Hepatocyte (in vitro differentiated cells): ENCODE measurements at regions not wholly inside any gene's neighbourhood (a gene's known extent, or its start where the extent isn't known, plus 50 kb on each side); places are given as distances from the start of the nearest gene placed in this dataset.

Experiments used
- DNase-seq: peaks from one replicate; pipeline ENCODE4 v3.0.0-alpha.2; 2016; ENCODE audit warnings: low spot score
- H2AFZ ChIP-seq: fragments of 200-600 bp; sonication (generic); 2 replicates; pipeline ENCODE4 v1.6.0; 2016; ENCODE audit warnings: antibody characterized with exemption, mild to moderate bottlenecking
- H3K27ac ChIP-seq: fragments of 200-600 bp; sonication (generic); 2 replicates; pipeline ENCODE4 v1.5.1; 2016; ENCODE audit warnings: mild to moderate bottlenecking
- H3K27me3 ChIP-seq: fragments of 200-600 bp; sonication (generic); 2 replicates; pipeline ENCODE4 v1.6.1; 2016
- H3K36me3 ChIP-seq: fragments of 200-600 bp; sonication (generic); replicated peaks from 2 replicates; pipeline ENCODE4 v1.5.1; 2016; ENCODE audit warnings: low read depth; ENCODE audit not compliant: insufficient read depth
- H3K4me1 ChIP-seq: fragments of 200-600 bp; sonication (generic); 2 replicates; pipeline ENCODE4 v1.5.1; 2016; ENCODE audit warnings: mild to moderate bottlenecking, moderate library complexity; ENCODE audit not compliant: insufficient read depth
- H3K4me2 ChIP-seq: fragments of 200-600 bp; sonication (generic); 2 replicates; pipeline ENCODE4 v1.6.0; 2016
- H3K4me3 ChIP-seq: fragments of 200-600 bp; sonication (generic); 2 replicates; pipeline ENCODE4 v1.5.1; 2016; ENCODE audit warnings: mild to moderate bottlenecking
- H3K79me2 ChIP-seq: fragments of 200-600 bp; sonication (generic); 2 replicates; pipeline ENCODE4 v1.6.0; 2017; ENCODE audit warnings: mild to moderate bottlenecking
- H3K9me2 ChIP-seq: fragments of 200-600 bp; sonication (generic); replicated peaks from 2 replicates; pipeline ENCODE4 v1.6.0; 2017; ENCODE audit warnings: mild to moderate bottlenecking; ENCODE audit not compliant: insufficient read depth
- H3K9me3 ChIP-seq: fragments of 200-600 bp; sonication (generic); 2 replicates; pipeline ENCODE4 v1.5.1; 2016; ENCODE audit warnings: low read depth, mild to moderate bottlenecking
- H4K20me1 ChIP-seq: fragments of 200-600 bp; sonication (generic); 2 replicates; pipeline ENCODE4 v1.6.0; 2016; ENCODE audit warnings: mild to moderate bottlenecking; ENCODE audit not compliant: insufficient read depth, poor library complexity, severe bottlenecking
- EZH2 ChIP-seq: fragments of 200-600 bp; sonication (generic); IDR thresholded peaks from 2 replicates; pipeline ENCODE4 v1.6.1; 2016; ENCODE audit warnings: antibody characterized with exemption, mild to moderate bottlenecking, borderline replicate concordance
- EZH2phosphoT487 ChIP-seq: fragments of 200-600 bp; sonication (generic); IDR thresholded peaks from one replicate; pipeline ENCODE4 v1.6.1; 2018; ENCODE audit warnings: antibody characterized with exemption, mild to moderate bottlenecking, low read depth, moderate library complexity; ENCODE audit not compliant: unreplicated experiment, severe bottlenecking
- WGBS: methylation state at CpG from one replicate; pipeline ENCODE4 v1.1.6; 2016; ENCODE audit warnings: low lambda C conversion rate; ENCODE audit errors: missing lambda C conversion rate; 5-methylcytosine and 5-hydroxymethylcytosine counted together
- TF ChIP-seq, protein P1 (sequence below): fragments of 200-600 bp; sonication (generic); IDR thresholded peaks from 2 replicates; pipeline ENCODE4 v1.5.1; 2016; ENCODE audit warnings: antibody characterized with exemption, mild to moderate bottlenecking; ENCODE audit not compliant: poor library complexity

DNA sequence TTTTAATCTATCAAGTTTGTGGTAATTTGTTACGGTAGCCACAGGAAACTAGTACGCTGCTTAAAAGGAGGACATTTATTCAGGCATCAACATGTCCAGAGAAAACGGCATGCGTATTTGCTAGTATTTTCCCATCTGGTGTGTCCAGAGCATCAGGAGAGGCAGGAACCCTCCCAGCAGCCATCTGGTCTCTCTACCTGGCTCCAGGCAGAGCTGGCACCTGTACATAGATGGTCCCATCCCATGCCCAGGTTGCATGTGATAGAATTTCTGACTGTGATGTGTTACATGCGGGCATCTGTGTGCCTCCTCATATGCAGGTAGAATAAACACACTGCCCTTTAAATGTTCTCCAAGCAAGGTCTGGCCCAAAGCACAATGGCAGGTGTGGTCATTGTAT, 57.9 kb upstream of the PAGE1 start:
- WGBS, result 84% methylated on average over 5 of the region's 5 CpGs
- Histone ChIP-seq H3K9me2 (no peaks in the 10 kb centered on the region), H3K9me3 (no peaks in the 10 kb centered on the region), H4K20me1 (no peaks in the 10 kb centered on the region), H3K36me3 (no peaks in the 10 kb centered on the region), H2AFZ (no peak overlapping the region), H3K4me1 (no peaks in the 10 kb centered on the region), H3K27ac (no peak overlapping the region), H3K4me2 (no peak overlapping the region), H3K4me3 (no peak overlapping the region), H3K27me3 (no peaks in the 10 kb centered on the region), H3K79me2 (no peaks in the 10 kb centered on the region)
- no peak for TF ChIP-seq EZH2phosphoT487
- no peak for TF ChIP-seq EZH2
- no peak for DNase-seq

DNA sequence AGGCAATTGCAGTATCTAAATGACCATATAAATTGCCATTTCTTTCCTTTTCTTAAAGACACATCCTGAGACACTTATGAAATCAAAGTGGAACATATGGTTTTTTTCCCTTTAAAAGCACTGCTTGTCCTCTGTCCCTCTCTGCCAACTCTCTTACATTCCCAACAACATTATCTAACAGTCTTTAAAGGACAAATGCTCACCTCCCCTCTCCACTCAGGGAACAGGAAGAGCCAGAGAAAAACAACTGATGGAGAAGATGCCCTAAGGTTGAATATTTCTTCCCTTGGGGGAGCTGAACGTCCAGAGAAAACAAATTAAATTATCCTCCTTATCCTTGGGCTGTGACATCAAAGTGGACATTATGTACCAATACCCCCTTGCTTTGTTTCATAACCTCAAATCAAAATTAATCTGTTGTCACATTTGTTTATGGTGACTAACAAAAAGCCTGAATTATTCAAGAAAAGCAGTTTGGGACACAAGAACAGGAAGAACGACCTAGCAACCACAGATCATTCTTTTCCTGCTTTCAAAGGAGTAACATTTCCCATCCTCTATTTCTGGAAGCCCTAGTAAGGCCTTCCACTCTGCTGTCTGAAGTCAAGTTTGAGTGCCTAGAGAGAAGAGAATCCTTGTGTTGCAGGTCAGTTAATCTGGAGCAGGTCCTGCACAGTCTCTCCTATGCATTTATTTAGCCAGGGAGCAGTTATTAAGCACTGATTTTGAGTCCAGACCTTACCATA, 52.6 kb upstream of the PAGE1 start:
- H3K9me3 ChIP-seq, result no peaks in the 10 kb centered on the region
- no peak overlapping the region for H3K27ac ChIP-seq
- no peaks in the 10 kb centered on the region for H4K20me1 ChIP-seq
- DNase-seq, result no peak
- H3K9me2 ChIP-seq, result no peaks in the 10 kb centered on the region
- H3K36me3 ChIP-seq, result no peaks in the 10 kb centered on the region
- no peak overlapping the region for H3K4me3 ChIP-seq
- H2AFZ ChIP-seq, result no peak overlapping the region
- H3K4me2 ChIP-seq, result no peak overlapping the region
- no peak for TF ChIP-seq EZH2phosphoT487
- no peak for TF ChIP-seq EZH2
- TF ChIP-seq, protein P1, sequence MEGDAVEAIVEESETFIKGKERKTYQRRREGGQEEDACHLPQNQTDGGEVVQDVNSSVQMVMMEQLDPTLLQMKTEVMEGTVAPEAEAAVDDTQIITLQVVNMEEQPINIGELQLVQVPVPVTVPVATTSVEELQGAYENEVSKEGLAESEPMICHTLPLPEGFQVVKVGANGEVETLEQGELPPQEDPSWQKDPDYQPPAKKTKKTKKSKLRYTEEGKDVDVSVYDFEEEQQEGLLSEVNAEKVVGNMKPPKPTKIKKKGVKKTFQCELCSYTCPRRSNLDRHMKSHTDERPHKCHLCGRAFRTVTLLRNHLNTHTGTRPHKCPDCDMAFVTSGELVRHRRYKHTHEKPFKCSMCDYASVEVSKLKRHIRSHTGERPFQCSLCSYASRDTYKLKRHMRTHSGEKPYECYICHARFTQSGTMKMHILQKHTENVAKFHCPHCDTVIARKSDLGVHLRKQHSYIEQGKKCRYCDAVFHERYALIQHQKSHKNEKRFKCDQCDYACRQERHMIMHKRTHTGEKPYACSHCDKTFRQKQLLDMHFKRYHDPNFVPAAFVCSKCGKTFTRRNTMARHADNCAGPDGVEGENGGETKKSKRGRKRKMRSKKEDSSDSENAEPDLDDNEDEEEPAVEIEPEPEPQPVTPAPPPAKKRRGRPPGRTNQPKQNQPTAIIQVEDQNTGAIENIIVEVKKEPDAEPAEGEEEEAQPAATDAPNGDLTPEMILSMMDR, result no peak
- H3K27me3 ChIP-seq, result no peaks in the 10 kb centered on the region
- WGBS, result 42% methylated on average over 2 of the region's 2 CpGs
- H3K79me2 ChIP-seq, result no peaks in the 10 kb centered on the region
- no peaks in the 10 kb centered on the region for H3K4me1 ChIP-seq

DNA sequence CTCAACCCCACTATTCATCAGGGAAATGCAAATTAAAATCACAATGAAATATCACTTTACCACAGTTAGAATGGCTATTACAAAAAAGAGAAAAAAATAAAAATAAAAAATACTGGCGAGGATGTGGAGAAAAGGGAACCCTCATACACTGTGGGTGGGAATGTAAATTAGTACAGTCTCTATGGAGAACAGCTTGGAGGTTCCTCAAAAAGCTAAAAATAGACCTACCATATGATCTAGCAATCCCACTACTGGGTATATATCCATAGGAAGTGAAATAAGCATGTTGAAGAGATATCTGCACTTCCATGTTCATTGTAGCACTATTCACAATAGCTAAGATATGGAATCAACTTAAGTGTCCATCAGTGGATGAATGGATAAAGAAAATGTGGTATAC, 50.5 kb upstream of the PAGE1 start:
- H3K36me3 ChIP-seq, result no peaks in the 10 kb centered on the region
- no peak overlapping the region for H2AFZ ChIP-seq
- H3K27ac ChIP-seq, result no peak overlapping the region
- no peak overlapping the region for H3K4me3 ChIP-seq
- H3K4me2 ChIP-seq, result no peak overlapping the region
- no peaks in the 10 kb centered on the region for H3K9me3 ChIP-seq
- H3K27me3 ChIP-seq, result no peaks in the 10 kb centered on the region
- 46% methylated on average over 1 of the region's 1 CpG for WGBS
- no peaks in the 10 kb centered on the region for H3K4me1 ChIP-seq
- DNase-seq, result no peak
- no peaks in the 10 kb centered on the region for H4K20me1 ChIP-seq
- H3K79me2 ChIP-seq, result no peaks in the 10 kb centered on the region
- TF ChIP-seq EZH2, result no peak
- no peak for TF ChIP-seq EZH2phosphoT487
- TF ChIP-seq, protein P1, result no peak
- H3K9me2 ChIP-seq, result no peaks in the 10 kb centered on the region
